CD4-positive, alpha-beta memory T cell (primary cell): ENCODE measurements at regions not wholly inside any gene's neighbourhood (a gene's known extent, or its start where the extent isn't known, plus 50 kb on each side); places are given as distances from the start of the nearest gene placed in this dataset.

Source experiments
- CTCF ChIA-PET: fragments of 350-600 bp; sonication (Branson Sonifier 250); formaldehyde crosslinking; loops from one replicate; lab custom pipeline; 2021; ENCODE audit warnings: inconsistent platforms; ENCODE audit not compliant: partially characterized antibody; lab: Charles Lee
- POLR2A ChIA-PET: fragments of 350-600 bp; sonication (Branson Sonifier 250); formaldehyde crosslinking; loops from one replicate; lab custom pipeline; 2021; ENCODE audit not compliant: partially characterized antibody; lab: Charles Lee
- DNase-seq, 5 donors: peaks; one replicate each; pipeline versions ENCODE4 v3.0.0 to v3.0.0-alpha.2; 2020 to 2022; ENCODE audit warnings: mixed read lengths in 1 of 5
- H3K27ac ChIP-seq: one replicate; pipeline ENCODE4 v1.7.0; 2013; ENCODE audit warnings: low read depth, low read length
- H3K27me3 ChIP-seq: 2 replicates; pipeline ENCODE4 v1.7.0; 2013; ENCODE audit warnings: mild to moderate bottlenecking, low read length, moderate library complexity; ENCODE audit not compliant: insufficient read depth
- H3K36me3 ChIP-seq: 2 replicates; pipeline ENCODE4 v1.7.0; 2013; ENCODE audit warnings: mild to moderate bottlenecking, low read length, moderate library complexity; ENCODE audit not compliant: insufficient read depth
- H3K4me1 ChIP-seq: 2 replicates; pipeline ENCODE4 v1.7.0; 2013; ENCODE audit warnings: mild to moderate bottlenecking, low read length, moderate library complexity; ENCODE audit not compliant: insufficient read depth
- H3K4me3 ChIP-seq, 2 donors: one replicate each; pipeline ENCODE4 v1.7.0; 2013; ENCODE audit warnings: low read length in 2 of 2, mild to moderate bottlenecking in 1 of 2
- H3K9me3 ChIP-seq, 2 donors: one replicate each; pipeline ENCODE4 v1.7.0; 2013; ENCODE audit warnings: low read length in 2 of 2, control low read depth in 1 of 2; ENCODE audit not compliant: control insufficient read depth in 1 of 2
- H3K27ac Mint-ChIP-seq, 7 donors: one replicate each; pipeline ENCODE4 v1.8.0; 2020 to 2021; ENCODE audit warnings: mixed read lengths in 7 of 7, mild to moderate bottlenecking in 6 of 7, inconsistent platforms in 3 of 7, moderate library complexity in 3 of 7
- H3K27me3 Mint-ChIP-seq, 2 donors: one replicate each; pipeline ENCODE4 v1.8.0; 2020 to 2021; ENCODE audit warnings: mixed read lengths in 2 of 2
- H3K36me3 Mint-ChIP-seq, 2 donors: one replicate each; pipeline ENCODE4 v1.8.0; 2020 to 2021; ENCODE audit warnings: mixed read lengths in 2 of 2, inconsistent platforms in 1 of 2, mild to moderate bottlenecking in 1 of 2
- H3K4me1 Mint-ChIP-seq, 4 donors: one replicate each; pipeline ENCODE4 v1.8.0; 2020 to 2021; ENCODE audit warnings: mixed read lengths in 4 of 4, mild to moderate bottlenecking in 1 of 4
- H3K4me3 Mint-ChIP-seq, 8 donors: one replicate each; pipeline ENCODE4 v1.8.0; 2020 to 2021; ENCODE audit warnings: mixed read lengths in 8 of 8, mild to moderate bottlenecking in 7 of 8, moderate library complexity in 6 of 8, inconsistent platforms in 3 of 8
- H3K9me3 Mint-ChIP-seq, 8 donors: one replicate each; pipeline ENCODE4 v1.8.0; 2020 to 2021; ENCODE audit warnings: mixed read lengths in 8 of 8, mild to moderate bottlenecking in 5 of 8, inconsistent platforms in 3 of 8, moderate library complexity in 1 of 8
- intact Hi-C: fragments of 100-400 bp; cut with micrococcal nuclease; formaldehyde crosslinking; loops from one replicate; pipeline ENCODE4 v1.15.1; 2023

DNA sequence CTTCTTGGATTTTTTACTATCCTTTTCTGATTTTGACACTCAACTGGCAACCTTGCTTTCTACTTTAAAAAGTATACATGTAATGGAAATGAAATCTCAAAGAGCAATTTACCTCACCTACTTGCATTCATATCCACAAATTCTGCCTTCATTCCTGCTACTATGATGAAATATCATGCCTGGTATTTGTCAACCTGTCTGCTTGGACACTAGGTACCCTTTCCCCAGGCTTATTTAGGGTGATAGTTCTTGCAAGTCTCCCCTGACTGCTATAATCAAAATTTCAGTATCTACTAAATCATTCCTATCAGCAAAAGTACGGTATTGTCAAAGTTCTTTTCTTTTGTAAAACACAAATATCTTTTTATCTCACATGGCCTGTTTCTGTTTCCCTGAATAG is 503.0 kb downstream of the GABRG1 start:
- no peak overlapping the region for H3K4me3 ChIP-seq
- Mint-ChIP-seq H3K27ac (no peak overlapping the region), H3K27me3 (no peaks in the 10 kb centered on the region), H3K36me3 (no peaks in the 10 kb centered on the region), H3K4me3 (no peak overlapping the region), H3K4me1 (no peaks in the 10 kb centered on the region), H3K9me3 (peaks cover 0 to 4% (median 2%) of the 10 kb centered on the region in 8 donors)
- CTCF ChIA-PET: no interaction called here
- no peaks in the 10 kb centered on the region for H3K36me3 ChIP-seq
- intact Hi-C loops: no loop called here
- H3K27ac ChIP-seq: no peak overlapping the region
- DNase-seq: no peak
- H3K4me1 ChIP-seq: no peaks in the 10 kb centered on the region
- no peaks in the 10 kb centered on the region for H3K27me3 ChIP-seq
- POLR2A ChIA-PET: no interaction called here
- no peaks in the 10 kb centered on the region for H3K9me3 ChIP-seq

DNA sequence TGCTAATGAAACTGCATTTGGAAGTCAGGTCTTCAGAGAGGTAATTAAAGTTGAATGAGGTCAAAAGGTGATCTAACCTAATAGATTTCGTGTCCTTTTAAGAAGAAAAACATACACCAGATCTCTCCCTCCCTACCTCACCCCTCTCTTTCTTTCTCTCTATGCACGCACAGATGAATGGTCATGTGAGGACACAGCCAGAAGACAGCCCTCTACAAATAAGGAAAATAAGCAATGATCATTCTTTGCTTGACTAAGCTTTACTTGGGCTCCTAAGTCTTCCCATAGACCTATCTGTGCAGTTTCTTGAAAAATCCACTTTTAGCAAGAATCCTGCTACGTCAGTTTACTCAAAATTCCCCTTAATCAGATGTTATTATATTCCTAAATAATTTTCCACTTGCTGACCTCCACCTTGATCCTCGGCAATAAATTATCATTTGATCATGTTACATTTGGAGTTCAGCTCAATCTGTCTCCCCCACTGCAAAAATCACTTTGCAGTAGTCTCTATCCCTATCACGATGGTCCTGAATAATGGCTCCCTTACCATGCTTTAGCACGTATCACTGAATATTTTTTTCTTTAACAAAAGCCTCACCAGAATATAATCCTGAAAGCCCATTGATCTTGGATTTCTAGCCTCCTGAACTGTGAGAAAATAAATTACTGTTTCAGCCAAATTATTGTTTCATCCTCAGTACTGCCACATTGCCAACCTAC is 527.3 kb downstream of the GABRG1 start:
- H3K27ac ChIP-seq: no peak overlapping the region

DNA sequence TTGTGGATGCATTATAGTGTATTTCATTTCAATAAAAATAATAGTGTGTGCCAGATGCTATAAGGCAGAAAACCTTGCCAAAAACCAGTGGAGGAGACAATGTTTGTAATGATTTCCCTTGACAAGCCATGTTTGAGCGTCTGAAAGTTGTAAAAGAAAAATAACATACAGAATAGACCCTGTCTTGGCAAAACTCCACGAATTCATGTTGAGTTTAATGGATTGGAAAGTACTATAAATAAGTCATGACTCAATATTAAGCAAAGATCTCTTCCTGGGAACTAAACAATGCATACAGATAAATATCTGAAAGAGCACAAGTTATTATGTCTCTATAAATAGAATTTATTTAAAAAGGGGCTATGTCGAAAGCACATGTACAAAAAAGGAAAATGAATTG is 543.5 kb downstream of the GABRG1 start:
- peaks cover 0 to 12% (median 5%) of the 10 kb centered on the region in 8 donors for H3K9me3 Mint-ChIP-seq
- DNase-seq: no peak
- H3K36me3 Mint-ChIP-seq: no peaks in the 10 kb centered on the region
- POLR2A ChIA-PET: no interaction called here
- H3K27me3 ChIP-seq: no peaks in the 10 kb centered on the region
- H3K4me1 Mint-ChIP-seq: no peaks in the 10 kb centered on the region
- H3K4me3 Mint-ChIP-seq: no peak overlapping the region
- no peaks in the 10 kb centered on the region for H3K27me3 Mint-ChIP-seq
- H3K4me1 ChIP-seq: no peaks in the 10 kb centered on the region
- no peak overlapping the region for H3K4me3 ChIP-seq
- intact Hi-C loops: no loop called here
- H3K9me3 ChIP-seq: no peaks in the 10 kb centered on the region
- CTCF ChIA-PET: no interaction called here
- H3K27ac ChIP-seq: no peak overlapping the region
- H3K27ac Mint-ChIP-seq: no peak overlapping the region
- H3K36me3 ChIP-seq: no peaks in the 10 kb centered on the region

More for the DNA sequence above, 527.3 kb downstream of the GABRG1 start:
- Mint-ChIP-seq H3K4me1 (no peaks in the 10 kb centered on the region), H3K27ac (no peak overlapping the region), H3K27me3 (no peaks in the 10 kb centered on the region), H3K4me3 (no peak overlapping the region), H3K9me3 (peaks cover 0 to 13% (median 5%) of the 10 kb centered on the region in 8 donors), H3K36me3 (no peaks in the 10 kb centered on the region)
- intact Hi-C loops: no loop called here
- Histone ChIP-seq H3K4me1 (no peaks in the 10 kb centered on the region), H3K4me3 (no peak overlapping the region), H3K27me3 (no peaks in the 10 kb centered on the region), H3K36me3 (no peaks in the 10 kb centered on the region), H3K9me3 (no peaks in the 10 kb centered on the region)
- no peak for DNase-seq
- CTCF ChIA-PET: no interaction called here
- POLR2A ChIA-PET: no interaction called here

DNA sequence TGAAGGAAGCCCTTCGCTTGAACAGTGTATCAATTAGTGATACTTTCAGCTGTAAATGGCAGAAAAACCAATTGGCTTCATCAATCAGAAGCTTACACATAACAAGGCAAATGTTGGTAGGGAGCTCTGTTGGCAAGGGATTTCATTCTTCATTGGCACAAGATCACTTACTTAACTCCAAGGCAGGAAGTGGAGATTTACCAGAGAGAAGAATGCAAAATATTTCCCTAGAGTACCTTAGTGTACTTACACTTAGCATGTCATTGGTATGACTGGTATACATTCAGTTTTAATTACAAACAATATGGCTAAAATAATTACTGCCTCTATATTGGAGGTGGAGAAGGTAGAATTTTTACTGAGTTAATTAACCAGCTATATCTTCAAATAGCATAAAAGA is 545.0 kb downstream of the GABRG1 start:
- H3K4me3 Mint-ChIP-seq: no peak overlapping the region
- Histone ChIP-seq H3K36me3 (no peaks in the 10 kb centered on the region), H3K4me1 (no peaks in the 10 kb centered on the region), H3K27me3 (no peaks in the 10 kb centered on the region), H3K4me3 (no peak overlapping the region), H3K27ac (no peak overlapping the region), H3K9me3 (no peaks in the 10 kb centered on the region)
- no peak overlapping the region for H3K27ac Mint-ChIP-seq
- H3K9me3 Mint-ChIP-seq: peaks cover 0 to 9% (median 4%) of the 10 kb centered on the region in 8 donors
- CTCF ChIA-PET: no interaction called here
- no peaks in the 10 kb centered on the region for H3K27me3 Mint-ChIP-seq
- no peaks in the 10 kb centered on the region for H3K36me3 Mint-ChIP-seq
- POLR2A ChIA-PET: no interaction called here
- no peak for DNase-seq
- intact Hi-C loops: no loop called here
- H3K4me1 Mint-ChIP-seq: no peaks in the 10 kb centered on the region

DNA sequence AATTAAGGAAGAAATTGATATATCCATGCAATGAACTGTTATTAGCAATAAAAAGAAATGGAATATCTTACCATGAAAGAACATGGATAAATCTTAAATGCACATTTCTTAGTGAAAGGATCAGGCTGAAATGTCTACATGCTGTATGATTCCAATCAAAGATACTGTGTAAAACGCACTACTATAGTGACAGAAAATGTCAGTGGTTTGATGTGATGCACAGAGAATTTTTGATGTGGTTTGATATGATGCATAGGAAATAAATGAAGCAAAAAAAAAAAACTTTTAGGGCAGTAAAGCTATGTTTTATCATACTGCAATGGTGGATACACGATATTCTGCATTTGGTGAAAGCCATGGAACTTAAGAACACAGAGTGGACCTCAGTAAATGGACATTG is 547.6 kb downstream of the GABRG1 start:
- no peak overlapping the region for H3K27ac ChIP-seq
- Mint-ChIP-seq H3K4me3 (no peak overlapping the region), H3K27me3 (no peaks in the 10 kb centered on the region), H3K4me1 (no peaks in the 10 kb centered on the region), H3K27ac (no peak overlapping the region), H3K9me3 (peaks cover 0 to 15% (median 6%) of the 10 kb centered on the region in 8 donors), H3K36me3 (no peaks in the 10 kb centered on the region)
- no peak for DNase-seq
- no peaks in the 10 kb centered on the region for H3K9me3 ChIP-seq
- no peaks in the 10 kb centered on the region for H3K36me3 ChIP-seq
- intact Hi-C loops: no loop called here
- ChIA-PET POLR2A (no interaction called here), CTCF (no interaction called here)
- no peaks in the 10 kb centered on the region for H3K27me3 ChIP-seq
- H3K4me3 ChIP-seq: no peak overlapping the region
- H3K4me1 ChIP-seq: no peaks in the 10 kb centered on the region

DNA sequence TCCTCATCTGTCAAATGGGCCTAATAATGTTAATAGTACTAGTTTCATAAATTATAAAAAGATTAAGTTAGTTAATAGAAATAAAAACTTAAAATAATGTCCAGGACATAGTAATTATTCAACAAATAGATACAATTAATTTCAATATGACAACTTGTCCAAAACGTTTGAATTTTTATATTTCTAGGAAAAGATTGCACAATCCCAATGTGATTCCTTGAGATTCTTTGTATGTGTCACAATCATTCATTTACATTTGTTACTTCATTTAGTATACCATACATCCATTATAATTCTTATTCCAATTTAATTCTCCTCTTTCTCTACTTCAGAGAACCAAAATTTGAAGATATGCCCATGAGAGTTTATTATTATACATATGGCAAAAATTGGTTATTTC is 554.2 kb downstream of the GABRG1 start:
- intact Hi-C loops: no loop called here
- H3K36me3 Mint-ChIP-seq: no peaks in the 10 kb centered on the region
- Histone ChIP-seq H3K27ac (no peak overlapping the region), H3K9me3 (no peaks in the 10 kb centered on the region), H3K27me3 (no peaks in the 10 kb centered on the region), H3K4me1 (no peaks in the 10 kb centered on the region), H3K4me3 (no peak overlapping the region), H3K36me3 (no peaks in the 10 kb centered on the region)
- no peak overlapping the region for H3K4me3 Mint-ChIP-seq
- no peaks in the 10 kb centered on the region for H3K27me3 Mint-ChIP-seq
- CTCF ChIA-PET: no interaction called here
- DNase-seq: no peak
- H3K4me1 Mint-ChIP-seq: no peaks in the 10 kb centered on the region
- no peak overlapping the region for H3K27ac Mint-ChIP-seq
- peaks cover 2 to 19% (median 7%) of the 10 kb centered on the region in 8 donors for H3K9me3 Mint-ChIP-seq
- POLR2A ChIA-PET: no interaction called here

DNA sequence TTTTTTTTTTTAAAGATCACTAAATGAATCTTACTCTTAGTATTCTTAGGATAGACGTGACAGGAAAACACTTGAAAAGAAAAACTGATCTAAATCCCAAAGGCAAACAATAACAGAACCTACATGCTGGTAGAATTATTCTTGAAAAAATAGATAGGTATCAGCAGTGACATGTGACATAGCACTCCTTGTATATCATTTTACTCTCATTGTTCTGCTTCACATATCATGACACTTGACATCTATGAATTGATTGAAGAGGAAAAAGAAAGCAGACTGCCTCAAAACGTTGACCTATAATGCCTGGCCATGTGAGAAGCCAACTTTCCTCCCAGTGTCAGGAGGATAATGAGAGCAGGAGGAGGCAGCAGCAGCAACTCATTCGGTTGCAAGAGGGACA is 555.2 kb downstream of the GABRG1 start:
- H3K27ac Mint-ChIP-seq: no peak overlapping the region
- CTCF ChIA-PET: no interaction called here

More for the DNA sequence above, 555.2 kb downstream of the GABRG1 start:
- Histone ChIP-seq H3K9me3 (no peaks in the 10 kb centered on the region), H3K4me3 (no peak overlapping the region), H3K27me3 (no peaks in the 10 kb centered on the region), H3K4me1 (no peaks in the 10 kb centered on the region), H3K36me3 (no peaks in the 10 kb centered on the region), H3K27ac (no peak overlapping the region)
- Mint-ChIP-seq H3K36me3 (no peaks in the 10 kb centered on the region), H3K4me1 (no peaks in the 10 kb centered on the region), H3K4me3 (no peak overlapping the region), H3K9me3 (peaks cover 2 to 19% (median 6%) of the 10 kb centered on the region in 8 donors), H3K27me3 (no peaks in the 10 kb centered on the region)
- DNase-seq: no peak
- intact Hi-C loops: no loop called here
- POLR2A ChIA-PET: no interaction called here
